ENCODE measurements at regions not wholly inside any gene's neighbourhood (a gene's known extent, or its start where the extent isn't known, plus 50 kb on each side); places are given as distances from the start of the nearest gene placed in this dataset.

DNA sequence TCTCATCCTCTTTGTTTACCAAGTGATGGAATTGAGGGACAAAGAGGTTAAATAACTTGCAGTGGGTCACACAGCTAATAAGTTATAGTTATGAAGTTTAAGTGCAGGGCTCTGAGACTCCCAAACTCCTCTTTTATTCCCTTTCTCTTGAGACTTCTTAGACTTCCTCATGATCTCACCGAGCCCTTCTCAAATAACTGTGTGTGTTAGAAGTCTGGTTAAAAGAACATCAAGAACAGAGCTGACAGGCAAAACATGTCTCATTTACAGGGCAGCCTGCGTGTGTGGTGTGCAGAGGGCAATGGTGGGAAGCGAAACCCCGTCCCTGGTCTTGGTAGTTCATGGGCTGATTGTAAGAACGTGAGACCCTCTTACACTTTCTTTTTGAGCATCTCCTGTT, 368.0 kb downstream of the SLC4A3 start:
- TF ChIP-seq, protein P1, sequence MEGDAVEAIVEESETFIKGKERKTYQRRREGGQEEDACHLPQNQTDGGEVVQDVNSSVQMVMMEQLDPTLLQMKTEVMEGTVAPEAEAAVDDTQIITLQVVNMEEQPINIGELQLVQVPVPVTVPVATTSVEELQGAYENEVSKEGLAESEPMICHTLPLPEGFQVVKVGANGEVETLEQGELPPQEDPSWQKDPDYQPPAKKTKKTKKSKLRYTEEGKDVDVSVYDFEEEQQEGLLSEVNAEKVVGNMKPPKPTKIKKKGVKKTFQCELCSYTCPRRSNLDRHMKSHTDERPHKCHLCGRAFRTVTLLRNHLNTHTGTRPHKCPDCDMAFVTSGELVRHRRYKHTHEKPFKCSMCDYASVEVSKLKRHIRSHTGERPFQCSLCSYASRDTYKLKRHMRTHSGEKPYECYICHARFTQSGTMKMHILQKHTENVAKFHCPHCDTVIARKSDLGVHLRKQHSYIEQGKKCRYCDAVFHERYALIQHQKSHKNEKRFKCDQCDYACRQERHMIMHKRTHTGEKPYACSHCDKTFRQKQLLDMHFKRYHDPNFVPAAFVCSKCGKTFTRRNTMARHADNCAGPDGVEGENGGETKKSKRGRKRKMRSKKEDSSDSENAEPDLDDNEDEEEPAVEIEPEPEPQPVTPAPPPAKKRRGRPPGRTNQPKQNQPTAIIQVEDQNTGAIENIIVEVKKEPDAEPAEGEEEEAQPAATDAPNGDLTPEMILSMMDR (IDR thresholded peaks at IDR 0.05), result no peak
- no peak for ATAC-seq
- H3K9me3 ChIP-seq, result no peaks in the 10 kb centered on the region
- no peak overlapping the region for H3K27ac ChIP-seq
- no peaks in the 10 kb centered on the region for H3K36me3 ChIP-seq
- no peak overlapping the region for H3K4me3 ChIP-seq
- intact Hi-C loops (cut with DNase I), result no loop called here
- H3K27me3 ChIP-seq, result no peaks in the 10 kb centered on the region
- DNase-seq, result no peak
- no peaks in the 10 kb centered on the region for H3K4me1 ChIP-seq

DNA sequence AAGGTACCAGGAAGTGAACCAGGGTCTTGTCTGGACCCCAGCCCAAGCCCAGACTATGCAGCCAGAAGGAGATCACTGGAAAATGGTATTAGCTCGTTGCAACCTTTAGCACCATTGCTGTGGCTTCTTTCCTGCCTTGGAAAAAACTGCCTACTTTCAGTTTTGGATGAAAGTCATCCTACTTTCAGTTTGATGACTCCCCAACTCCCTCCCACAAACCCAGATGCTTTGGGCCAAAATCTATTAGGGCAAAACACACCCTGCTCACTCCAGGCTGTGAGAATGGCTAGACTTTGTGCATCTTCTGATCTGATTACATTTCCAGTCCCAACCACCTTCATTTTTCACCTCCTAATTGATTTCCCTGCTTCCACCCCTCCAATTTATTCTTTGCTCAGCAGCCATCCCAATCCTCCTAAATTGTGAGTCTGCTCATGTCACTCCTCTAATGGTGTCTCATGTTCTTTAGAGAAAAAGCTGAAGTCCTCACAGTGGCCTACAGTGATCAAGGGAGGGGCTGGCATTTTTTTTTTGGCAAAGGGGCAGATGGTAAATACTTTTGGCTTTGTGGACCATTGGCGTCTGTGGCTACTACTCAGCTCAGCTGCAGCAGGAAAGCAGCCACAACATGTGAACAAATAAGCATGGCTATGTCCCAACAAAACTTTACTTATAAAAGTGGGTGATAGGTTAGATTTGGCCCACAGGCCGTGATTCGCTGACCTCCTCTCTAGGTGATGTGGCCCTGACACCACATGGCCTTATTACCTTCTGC, 368.7 kb downstream of the SLC4A3 start:
- H3K4me3 ChIP-seq, result no peak overlapping the region
- intact Hi-C loops (cut with DNase I), result no loop called here
- H3K36me3 ChIP-seq, result no peaks in the 10 kb centered on the region
- H3K27ac ChIP-seq, result no peak overlapping the region
- TF ChIP-seq, protein P1 (IDR thresholded peaks at IDR 0.05), result no peak
- no peaks in the 10 kb centered on the region for H3K9me3 ChIP-seq
- DNase-seq (no peak), ATAC-seq (no peak)
- no peaks in the 10 kb centered on the region for H3K4me1 ChIP-seq
- H3K27me3 ChIP-seq, result no peaks in the 10 kb centered on the region

DNA sequence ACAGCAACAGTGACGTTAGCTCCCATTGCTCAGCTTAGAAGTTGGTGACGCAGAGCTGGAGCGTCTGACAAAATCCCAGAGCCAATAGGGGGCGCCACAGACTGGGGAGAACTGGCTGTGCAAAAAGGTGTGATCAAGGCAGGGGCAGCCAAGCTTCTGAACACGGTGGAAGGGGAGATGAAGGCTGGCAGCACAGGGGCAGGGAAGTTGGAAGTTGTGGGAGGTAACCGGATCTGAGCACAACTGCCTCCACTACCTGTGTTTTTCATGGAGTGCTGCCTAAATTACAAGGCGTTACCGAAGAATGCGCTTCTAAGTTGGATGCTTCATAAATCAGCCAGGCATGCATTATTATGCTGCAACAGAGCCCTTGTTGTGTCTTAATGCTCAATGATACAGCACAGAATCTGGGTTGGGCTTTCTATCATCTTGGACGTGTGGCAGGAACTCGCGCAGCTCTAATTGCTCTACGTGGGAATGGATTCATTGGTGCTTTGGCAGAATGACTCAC, 370.0 kb downstream of the SLC4A3 start:
- DNase-seq (no peak), ATAC-seq (peak; percentile 38)
- intact Hi-C loops (cut with DNase I), result no loop called here
- Histone ChIP-seq H3K9me3 (no peaks in the 10 kb centered on the region), H3K27me3 (no peaks in the 10 kb centered on the region), H3K4me1 (no peaks in the 10 kb centered on the region), H3K27ac (no peak overlapping the region), H3K36me3 (no peaks in the 10 kb centered on the region), H3K4me3 (no peak overlapping the region)
- TF ChIP-seq, protein P1 (IDR thresholded peaks at IDR 0.05), result peak; percentile 30

DNA sequence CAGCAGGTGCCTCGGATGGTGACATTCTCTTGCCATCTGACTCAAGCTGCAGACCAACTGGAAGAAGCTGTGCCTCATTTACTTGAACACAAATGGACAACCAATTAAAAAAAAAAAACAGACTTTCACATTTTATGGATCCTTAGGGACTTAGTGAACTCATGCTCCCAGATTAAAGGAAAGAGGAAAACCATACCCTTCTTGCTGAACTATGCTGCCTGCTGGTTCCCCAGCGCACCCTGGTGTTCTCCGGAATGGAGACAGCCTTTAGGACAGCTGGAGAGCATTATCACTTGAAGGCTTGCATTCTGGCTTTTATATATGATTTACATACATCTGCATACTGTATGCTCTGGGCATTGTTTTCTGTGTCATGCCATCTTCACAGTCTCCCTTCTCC, 370.7 kb downstream of the SLC4A3 start:
- DNase-seq (no peak), ATAC-seq (no peak)
- no peaks in the 10 kb centered on the region for H3K36me3 ChIP-seq
- no peaks in the 10 kb centered on the region for H3K9me3 ChIP-seq
- H3K4me1 ChIP-seq, result no peaks in the 10 kb centered on the region
- no peak overlapping the region for H3K27ac ChIP-seq
- no peak overlapping the region for H3K4me3 ChIP-seq
- no peaks in the 10 kb centered on the region for H3K27me3 ChIP-seq
- intact Hi-C loops (cut with DNase I), result no loop called here
- TF ChIP-seq, protein P1 (IDR thresholded peaks at IDR 0.05), result no peak

DNA sequence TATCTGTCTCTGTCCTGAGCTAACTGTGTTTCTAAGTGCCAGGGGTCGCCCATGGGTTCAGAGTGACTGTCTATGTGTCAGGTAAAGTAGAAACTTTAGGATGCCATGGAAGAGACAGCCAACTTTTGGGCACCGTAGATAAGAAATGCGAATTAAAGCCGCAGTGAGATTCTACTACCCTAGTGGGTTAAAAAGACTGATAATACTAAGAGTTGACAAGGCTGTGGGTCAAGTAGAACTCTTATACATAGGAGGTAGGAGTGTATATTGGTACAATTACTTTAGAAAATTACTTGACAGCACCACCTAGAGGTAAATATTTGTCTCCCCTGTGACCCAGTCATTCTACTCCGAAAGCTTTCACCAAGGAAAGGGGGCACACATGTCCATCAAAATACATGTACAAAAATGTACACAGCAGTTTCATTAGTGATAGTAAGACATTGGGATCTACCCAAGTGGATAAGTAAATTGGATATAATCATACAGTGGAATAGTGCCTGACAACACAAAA, 371.3 kb downstream of the SLC4A3 start:
- intact Hi-C loops (cut with DNase I), result no loop called here
- no peak overlapping the region for H3K4me3 ChIP-seq
- no peaks in the 10 kb centered on the region for H3K27me3 ChIP-seq
- TF ChIP-seq, protein P1 (IDR thresholded peaks at IDR 0.05), result no peak
- no peak overlapping the region for H3K27ac ChIP-seq
- ATAC-seq (no peak), DNase-seq (no peak)
- H3K36me3 ChIP-seq, result no peaks in the 10 kb centered on the region
- no peaks in the 10 kb centered on the region for H3K4me1 ChIP-seq
- H3K9me3 ChIP-seq, result no peaks in the 10 kb centered on the region

All from upper lobe of right lung (tissue), 1 donor.